ENCODE measurements at regions not wholly inside any gene's neighbourhood (a gene's known extent, or its start where the extent isn't known, plus 50 kb on each side); places are given as distances from the start of the nearest gene placed in this dataset.

DNA sequence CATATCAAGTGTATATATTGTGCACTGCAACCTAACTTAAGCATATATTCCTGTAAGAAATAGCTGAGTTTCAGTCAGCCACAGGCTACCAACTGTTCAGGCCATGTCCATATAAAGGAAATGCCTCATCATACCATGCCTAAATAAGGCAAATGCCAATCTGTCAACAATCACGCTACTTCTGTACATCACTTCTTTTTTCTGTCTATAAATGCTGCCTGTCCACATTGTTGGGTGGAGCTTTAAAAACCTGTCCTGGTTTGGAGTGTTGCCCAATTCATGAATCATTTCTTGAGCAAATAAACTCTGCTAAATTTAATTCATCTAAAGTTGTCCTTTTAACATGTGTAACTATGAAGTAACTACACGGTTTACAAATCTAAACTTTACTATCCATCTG is 1091.9 kb downstream of the NSUN3 start:
- TF ChIP-seq, protein P1, sequence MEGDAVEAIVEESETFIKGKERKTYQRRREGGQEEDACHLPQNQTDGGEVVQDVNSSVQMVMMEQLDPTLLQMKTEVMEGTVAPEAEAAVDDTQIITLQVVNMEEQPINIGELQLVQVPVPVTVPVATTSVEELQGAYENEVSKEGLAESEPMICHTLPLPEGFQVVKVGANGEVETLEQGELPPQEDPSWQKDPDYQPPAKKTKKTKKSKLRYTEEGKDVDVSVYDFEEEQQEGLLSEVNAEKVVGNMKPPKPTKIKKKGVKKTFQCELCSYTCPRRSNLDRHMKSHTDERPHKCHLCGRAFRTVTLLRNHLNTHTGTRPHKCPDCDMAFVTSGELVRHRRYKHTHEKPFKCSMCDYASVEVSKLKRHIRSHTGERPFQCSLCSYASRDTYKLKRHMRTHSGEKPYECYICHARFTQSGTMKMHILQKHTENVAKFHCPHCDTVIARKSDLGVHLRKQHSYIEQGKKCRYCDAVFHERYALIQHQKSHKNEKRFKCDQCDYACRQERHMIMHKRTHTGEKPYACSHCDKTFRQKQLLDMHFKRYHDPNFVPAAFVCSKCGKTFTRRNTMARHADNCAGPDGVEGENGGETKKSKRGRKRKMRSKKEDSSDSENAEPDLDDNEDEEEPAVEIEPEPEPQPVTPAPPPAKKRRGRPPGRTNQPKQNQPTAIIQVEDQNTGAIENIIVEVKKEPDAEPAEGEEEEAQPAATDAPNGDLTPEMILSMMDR (IDR thresholded peaks at IDR 0.05; ENCODE audit: low read depth, low read length, poor library complexity, severe bottlenecking) = no peak
- no peak for TF ChIP-seq EZH2phosphoT487 (IDR thresholded peaks at IDR 0.05; ENCODE audit: borderline replicate concordance, low read length)

Measured in DOHH2 (cell line).